ENCODE measurements at regions not wholly inside any gene's neighbourhood (a gene's known extent, or its start where the extent isn't known, plus 50 kb on each side); places are given as distances from the start of the nearest gene placed in this dataset.
"Not testable (repeated sequence)": the region's sequence is repeated elsewhere in the genome, so short reads cannot be mapped to it uniquely, and the experiment has no call there.

DNA sequence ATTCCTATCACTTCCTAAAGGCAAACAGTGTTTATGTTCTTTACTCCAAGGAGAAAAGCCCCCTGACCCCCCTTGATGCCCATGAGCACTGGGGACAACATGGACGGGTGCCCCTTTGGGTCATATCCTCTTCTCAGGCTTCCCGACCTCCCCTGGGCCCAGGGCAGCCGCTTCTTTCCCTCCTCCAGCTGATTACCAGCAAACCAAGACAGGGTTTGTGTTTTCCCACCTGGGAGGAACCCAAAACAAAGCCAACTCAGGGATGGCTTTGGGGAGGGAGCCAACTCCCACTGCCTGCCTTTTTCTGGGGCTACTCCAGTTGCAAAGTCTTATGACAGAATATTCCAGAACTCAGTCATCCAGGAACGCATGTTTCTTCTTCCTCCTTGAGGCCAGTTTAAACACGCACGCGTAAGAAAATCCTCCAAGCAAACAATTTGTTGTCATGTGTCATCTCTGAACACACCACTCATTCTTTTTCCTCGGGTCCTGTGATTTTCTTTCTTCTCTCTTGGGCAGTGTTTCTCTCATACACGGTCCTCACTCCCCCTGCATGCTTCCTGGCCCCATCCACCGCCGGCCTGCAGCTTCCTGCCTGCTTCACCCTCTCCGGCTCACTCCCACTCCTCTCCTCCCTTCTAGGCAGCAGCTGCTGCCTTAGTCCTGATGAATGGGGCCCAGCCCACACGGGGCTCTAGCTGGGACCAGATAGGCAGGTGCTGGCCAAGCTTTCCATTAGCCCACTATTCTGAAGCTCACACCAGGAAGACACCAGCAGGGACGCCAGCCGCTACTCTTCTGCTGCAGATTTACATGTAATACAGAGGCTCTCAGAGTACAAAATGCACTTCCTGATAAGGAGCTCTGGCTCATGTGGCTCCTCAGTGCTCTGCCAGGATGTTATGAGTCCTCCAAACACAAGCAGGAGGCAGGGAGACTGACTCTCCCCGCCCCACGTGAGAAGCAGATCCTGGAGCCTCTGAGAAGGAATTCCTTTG, 116.7 kb upstream of the VOPP1 start:
- not testable (repeated sequence) for DNase-seq (ENCODE audit: low spot score); H3K4me3 ChIP-seq; H3K27ac ChIP-seq

DNA sequence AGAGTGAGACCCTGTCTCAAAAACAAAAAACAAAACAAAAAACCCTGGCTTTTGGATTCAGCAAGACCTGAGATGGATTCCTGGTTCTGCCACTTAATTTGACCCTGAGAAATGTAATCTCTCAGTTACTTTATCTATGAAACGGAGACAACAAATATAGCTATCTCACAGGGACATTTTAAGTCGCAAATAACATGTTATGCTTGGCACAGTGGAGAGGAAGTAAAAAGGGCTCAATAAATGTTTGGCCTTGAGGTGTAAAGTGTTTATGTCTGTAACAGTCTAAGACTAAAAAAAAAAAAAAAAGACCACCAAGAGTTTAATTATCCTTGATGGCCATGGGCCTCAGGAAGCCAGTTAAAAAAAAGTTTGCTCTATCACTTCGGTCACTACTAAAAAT, 116.0 kb upstream of the VOPP1 start:
- H3K4me3 ChIP-seq; DNase-seq (ENCODE audit: low spot score); H3K27ac ChIP-seq: not testable (repeated sequence)

DNA sequence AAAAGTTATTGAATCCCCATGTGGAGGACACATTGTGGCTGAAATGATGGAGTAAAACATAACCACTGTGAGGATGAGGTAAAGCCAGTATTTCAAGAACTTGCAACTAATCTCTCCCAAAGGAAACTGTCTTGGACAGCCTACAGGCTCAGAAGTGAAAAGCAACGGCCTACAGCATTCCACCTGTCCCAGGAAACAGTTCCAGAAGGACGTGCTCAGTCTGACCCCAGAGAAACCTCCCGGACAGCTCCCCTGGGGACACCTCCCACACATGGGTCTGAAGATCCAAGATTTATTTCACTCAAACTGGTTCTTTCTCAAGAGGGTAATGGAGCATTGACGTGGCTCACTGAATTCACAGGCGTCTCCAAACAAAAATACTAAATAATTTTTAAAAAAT, 115.0 kb upstream of the VOPP1 start:
- not testable (repeated sequence) for DNase-seq (ENCODE audit: low spot score); H3K27ac ChIP-seq; H3K4me3 ChIP-seq

DNA sequence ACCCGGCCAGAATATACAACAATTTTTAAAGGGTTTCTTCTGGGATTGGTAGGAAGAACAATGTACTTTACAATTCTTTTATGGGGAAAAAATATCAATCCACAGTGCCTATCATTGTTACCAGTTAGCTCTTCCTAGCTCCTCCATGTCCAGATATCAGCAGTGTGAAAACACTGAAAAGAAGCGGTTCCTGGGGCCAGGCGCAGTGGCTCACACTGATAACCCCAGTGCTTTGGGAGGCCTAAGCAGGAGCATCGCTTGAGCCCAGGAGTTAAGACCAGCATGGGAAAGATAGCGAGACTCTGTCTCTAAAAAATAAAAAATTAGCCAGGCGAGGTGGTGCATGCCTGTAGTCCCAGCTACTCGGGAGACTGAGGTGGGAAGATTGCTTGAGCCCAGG, 114.5 kb upstream of the VOPP1 start:
- DNase-seq (ENCODE audit: low spot score); H3K27ac ChIP-seq: not testable (repeated sequence)

DNA sequence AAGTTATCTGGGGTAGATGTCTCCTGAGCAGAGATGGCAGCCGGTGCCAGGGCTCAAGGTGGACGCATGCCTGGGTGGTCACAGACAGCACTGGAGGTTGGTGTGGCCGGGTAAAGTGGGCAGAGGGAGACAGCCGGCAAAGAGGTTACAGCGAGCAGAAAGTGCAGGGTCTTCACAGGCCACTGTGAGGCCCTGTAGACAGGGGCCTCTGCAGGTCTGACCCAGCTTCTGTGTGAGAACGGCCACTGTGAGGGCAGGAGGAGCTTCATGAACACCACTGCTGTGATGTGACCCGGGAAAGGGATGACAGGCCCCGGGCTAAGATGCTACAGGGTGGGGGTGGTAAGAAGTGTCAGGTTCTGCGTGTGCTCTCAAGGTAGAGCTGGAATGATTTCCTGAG, 111.2 kb upstream of the VOPP1 start:
- DNase-seq (ENCODE audit: low spot score); H3K27ac ChIP-seq; H3K4me3 ChIP-seq: not testable (repeated sequence)

More for the DNA sequence above, 114.5 kb upstream of the VOPP1 start:
- H3K4me3 ChIP-seq, result not testable (repeated sequence)

DNA sequence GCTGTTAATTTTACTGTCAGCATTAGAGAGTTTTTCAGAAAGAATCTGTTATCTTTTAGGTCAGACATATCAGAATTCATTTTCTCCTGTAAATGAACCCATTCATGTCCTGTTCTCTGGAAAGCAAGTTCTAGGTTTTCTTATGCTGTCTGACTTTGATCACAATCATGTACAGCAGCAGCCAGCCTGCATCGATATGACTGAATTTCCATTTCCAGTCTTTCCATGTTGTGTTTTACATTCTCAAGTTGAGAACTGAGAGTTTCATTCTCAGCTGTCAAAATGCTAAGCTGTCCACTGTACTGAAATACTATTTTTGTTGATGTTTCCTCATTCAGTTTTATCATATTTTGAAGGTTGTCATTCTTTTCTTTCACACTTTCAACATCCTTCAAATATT, 103.3 kb upstream of the VOPP1 start:
- not testable (repeated sequence) for H3K4me3 ChIP-seq; DNase-seq (ENCODE audit: low spot score)

DNA sequence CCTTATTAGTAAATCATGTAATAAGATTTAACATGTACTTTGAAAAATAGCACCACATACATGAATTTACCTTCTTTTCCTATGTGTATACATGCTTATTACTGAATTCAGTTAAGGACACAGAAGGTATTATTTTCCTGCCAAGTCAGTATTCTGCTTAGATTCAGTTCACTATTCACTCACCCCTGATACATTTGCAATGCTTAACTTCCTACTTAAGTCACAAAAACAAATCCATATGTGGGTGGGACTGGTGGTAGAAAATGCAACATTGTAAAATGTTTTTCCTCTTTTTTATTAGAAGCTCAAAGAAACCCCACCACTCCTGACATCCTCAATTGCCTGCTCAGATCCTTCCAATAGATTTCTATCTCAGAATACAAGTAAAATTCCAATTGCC, 101.2 kb upstream of the VOPP1 start:
- H3K27ac ChIP-seq; H3K4me3 ChIP-seq; DNase-seq (ENCODE audit: low spot score): not testable (repeated sequence)

More for the DNA sequence above, 103.3 kb upstream of the VOPP1 start:
- not testable (repeated sequence) for H3K27ac ChIP-seq

DNA sequence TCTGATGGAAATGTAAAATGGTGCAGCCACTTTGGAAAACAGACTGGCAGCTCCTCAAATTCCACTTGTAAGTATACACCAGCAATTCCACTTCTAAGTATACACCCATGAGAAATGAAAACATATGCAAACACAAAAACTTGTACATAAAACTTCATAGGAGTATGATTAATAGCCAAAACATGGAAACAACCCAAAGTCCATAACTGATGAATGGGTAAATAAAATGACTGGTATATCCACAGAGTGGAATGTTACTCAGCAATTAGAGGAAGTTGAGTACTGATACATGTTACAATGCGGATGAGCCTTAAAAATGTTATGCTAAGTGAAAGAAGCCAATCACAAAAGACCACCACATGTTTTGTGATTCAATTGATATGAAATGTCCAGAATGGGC, 99.8 kb upstream of the VOPP1 start:
- H3K4me3 ChIP-seq; H3K27ac ChIP-seq; DNase-seq (ENCODE audit: low spot score): not testable (repeated sequence)

DNA sequence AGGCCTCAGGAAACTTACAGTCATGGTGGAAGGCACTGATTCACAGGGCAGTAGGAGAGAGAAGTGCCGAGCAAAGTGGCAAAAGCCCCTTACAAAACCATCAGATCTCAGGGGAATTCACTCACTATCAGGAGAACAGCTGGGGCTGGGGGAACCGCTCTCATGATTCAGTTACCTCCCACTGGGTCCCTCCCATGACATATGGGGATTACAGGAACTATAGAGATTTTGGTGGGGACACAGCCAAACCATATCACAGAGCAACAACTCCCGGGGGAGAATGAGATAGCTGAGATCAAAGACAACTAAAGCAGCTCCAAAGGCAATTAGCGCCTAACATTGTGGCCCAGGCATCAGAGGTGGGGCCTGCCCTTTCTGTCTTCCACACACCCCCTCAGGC, 85.4 kb upstream of the VOPP1 start:
- TF ChIP-seq, protein P1, sequence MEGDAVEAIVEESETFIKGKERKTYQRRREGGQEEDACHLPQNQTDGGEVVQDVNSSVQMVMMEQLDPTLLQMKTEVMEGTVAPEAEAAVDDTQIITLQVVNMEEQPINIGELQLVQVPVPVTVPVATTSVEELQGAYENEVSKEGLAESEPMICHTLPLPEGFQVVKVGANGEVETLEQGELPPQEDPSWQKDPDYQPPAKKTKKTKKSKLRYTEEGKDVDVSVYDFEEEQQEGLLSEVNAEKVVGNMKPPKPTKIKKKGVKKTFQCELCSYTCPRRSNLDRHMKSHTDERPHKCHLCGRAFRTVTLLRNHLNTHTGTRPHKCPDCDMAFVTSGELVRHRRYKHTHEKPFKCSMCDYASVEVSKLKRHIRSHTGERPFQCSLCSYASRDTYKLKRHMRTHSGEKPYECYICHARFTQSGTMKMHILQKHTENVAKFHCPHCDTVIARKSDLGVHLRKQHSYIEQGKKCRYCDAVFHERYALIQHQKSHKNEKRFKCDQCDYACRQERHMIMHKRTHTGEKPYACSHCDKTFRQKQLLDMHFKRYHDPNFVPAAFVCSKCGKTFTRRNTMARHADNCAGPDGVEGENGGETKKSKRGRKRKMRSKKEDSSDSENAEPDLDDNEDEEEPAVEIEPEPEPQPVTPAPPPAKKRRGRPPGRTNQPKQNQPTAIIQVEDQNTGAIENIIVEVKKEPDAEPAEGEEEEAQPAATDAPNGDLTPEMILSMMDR (IDR thresholded peaks at IDR 0.05), result no peak
- DNase-seq (ENCODE audit: low spot score), result no peak
- no peak overlapping the region for H3K27ac ChIP-seq
- no peak overlapping the region for H3K4me3 ChIP-seq

DNA sequence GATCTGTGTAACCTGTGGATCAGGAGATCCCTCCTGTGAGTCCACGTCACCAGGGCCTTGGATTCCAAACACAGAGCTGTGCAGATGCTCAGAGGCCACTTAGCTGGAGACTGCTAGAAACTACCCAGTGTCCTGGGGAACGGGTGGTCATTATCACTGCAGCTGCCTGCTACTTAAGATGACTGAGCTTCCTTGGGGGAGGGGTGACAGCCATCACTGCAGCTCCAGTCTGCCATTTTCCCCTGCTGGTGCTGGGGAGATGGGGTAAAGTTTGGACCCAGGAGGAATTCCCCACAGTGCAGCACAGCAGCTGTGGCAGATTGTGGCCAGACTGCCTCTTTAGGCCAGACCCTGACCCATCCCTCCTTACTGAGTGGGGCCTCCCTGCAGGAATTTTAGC, 78.8 kb upstream of the VOPP1 start:
- no peak overlapping the region for H3K4me3 ChIP-seq
- DNase-seq (ENCODE audit: low spot score), result no peak
- TF ChIP-seq, protein P1 (IDR thresholded peaks at IDR 0.05), result no peak
- H3K27ac ChIP-seq, result no peak overlapping the region

DNA sequence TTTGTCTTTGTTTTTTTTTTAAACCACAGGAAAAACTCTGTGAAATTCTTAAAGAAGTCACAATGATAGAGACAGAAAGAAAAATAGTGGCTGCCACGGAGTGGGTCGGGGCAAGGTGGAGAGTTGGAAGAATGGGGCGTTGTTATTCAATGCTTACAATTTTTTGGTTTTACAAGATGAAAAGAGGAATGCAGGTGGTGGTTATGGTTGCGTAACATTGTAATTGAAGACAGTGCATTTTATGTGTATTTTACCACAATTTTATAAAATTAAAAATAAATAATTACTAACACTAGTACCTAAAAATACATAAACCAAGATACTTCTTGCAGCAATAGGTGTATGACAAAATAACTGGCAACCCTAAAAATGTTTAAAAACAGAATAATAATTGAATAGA, 76.9 kb upstream of the VOPP1 start:
- DNase-seq (ENCODE audit: low spot score), result no peak
- Histone ChIP-seq H3K4me3 (no peak overlapping the region), H3K27ac (no peak overlapping the region)
- TF ChIP-seq, protein P1 (IDR thresholded peaks at IDR 0.05), result no peak
